C4-2B (cell line): ENCODE measurements at regions not wholly inside any gene's neighbourhood (a gene's known extent, or its start where the extent isn't known, plus 50 kb on each side); places are given as distances from the start of the nearest gene placed in this dataset.
"Not testable (repeated sequence)": the region's sequence is repeated elsewhere in the genome, so short reads cannot be mapped to it uniquely, and the experiment has no call there.

Experiments used
- CTCF ChIP-seq: fragments of 450-650 bp; conservative IDR thresholded peaks from 2 replicates; pipeline ENCODE4 v1.5.1; 2017; ENCODE audit warnings: mild to moderate bottlenecking
- ZFX ChIP-seq: fragments of 450-650 bp; IDR thresholded peaks from 2 replicates; pipeline ENCODE4 v1.6.1; 2017

DNA sequence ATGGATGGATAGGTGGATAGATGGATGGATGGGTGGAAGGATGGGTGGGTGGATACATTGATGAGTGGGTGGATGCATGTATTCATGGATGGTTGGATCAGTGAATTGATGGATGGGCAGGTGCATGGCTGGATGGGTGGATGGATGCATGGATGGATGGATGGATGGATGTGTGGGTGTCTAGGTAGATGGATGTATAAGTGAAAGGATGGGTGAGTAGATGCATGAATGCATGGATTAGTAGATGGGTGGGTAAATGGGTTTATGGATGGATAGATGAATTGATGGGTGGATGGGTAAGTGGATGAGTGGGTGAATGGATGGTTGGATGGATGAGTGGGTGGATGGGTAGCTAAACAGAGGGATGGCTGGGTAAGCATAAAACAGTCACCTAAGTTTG is 135.6 kb downstream of the NPIPB11 start:
- TF ChIP-seq CTCF, ZFX: not testable (repeated sequence)
